BE2C (cell line): ENCODE measurements at regions not wholly inside any gene's neighbourhood (a gene's known extent, or its start where the extent isn't known, plus 50 kb on each side); places are given as distances from the start of the nearest gene placed in this dataset.

Experiments used
- DNase-seq: peaks from one replicate; pipeline ENCODE4 v3.0.0-alpha.2; 2020
- H3K27me3 ChIP-seq: fragments of 250-450 bp; sonication (Bioruptor Pico); 2 replicates; pipeline ENCODE4 v1.5.1; 2020; ENCODE audit warnings: mild to moderate bottlenecking
- H3K36me3 ChIP-seq: fragments of 250-450 bp; sonication (Bioruptor Pico); 2 replicates; pipeline ENCODE4 v1.5.1; 2020; ENCODE audit warnings: mild to moderate bottlenecking
- H3K4me1 ChIP-seq: fragments of 250-450 bp; sonication (Bioruptor Pico); 2 replicates; pipeline ENCODE4 v1.5.1; 2020
- H3K4me3 ChIP-seq: 2 replicates; pipeline ENCODE4 v1.5.1; 2011; ENCODE audit warnings: low read depth, low read length
- H3K9me3 ChIP-seq: fragments of 250-450 bp; sonication (Bioruptor Pico); 2 replicates; pipeline ENCODE4 v1.5.1; 2020
- TF ChIP-seq, protein P1 (sequence below): IDR thresholded peaks from 2 replicates; pipeline ENCODE4 v1.5.1; 2012; ENCODE audit warnings: mild to moderate bottlenecking, low read depth, low read length

DNA sequence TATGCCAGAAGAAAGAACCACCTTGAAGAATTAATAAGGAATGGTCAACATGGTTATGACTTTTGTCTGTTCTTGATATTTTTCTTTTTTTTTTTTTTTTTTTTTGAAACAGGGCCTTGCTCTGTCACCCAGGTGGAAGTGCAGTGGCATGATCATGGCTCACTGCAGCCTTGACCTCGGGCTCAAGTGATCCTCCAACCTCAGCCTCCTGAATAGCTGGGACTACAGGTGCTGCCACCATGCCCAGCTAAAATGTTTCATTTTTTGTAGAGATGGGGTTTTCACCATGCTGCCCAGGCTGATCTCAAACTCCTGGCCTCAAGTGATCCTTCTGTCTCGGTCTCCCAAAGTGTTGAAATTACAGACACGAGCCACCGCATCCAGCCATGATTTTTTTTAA, 53.4 kb upstream of the ACSL3 start:
- Histone ChIP-seq H3K4me3 (no peak overlapping the region), H3K36me3 (no peaks in the 10 kb centered on the region), H3K9me3 (no peaks in the 10 kb centered on the region), H3K27me3 (no peaks in the 10 kb centered on the region), H3K4me1 (no peaks in the 10 kb centered on the region)
- TF ChIP-seq, protein P1, sequence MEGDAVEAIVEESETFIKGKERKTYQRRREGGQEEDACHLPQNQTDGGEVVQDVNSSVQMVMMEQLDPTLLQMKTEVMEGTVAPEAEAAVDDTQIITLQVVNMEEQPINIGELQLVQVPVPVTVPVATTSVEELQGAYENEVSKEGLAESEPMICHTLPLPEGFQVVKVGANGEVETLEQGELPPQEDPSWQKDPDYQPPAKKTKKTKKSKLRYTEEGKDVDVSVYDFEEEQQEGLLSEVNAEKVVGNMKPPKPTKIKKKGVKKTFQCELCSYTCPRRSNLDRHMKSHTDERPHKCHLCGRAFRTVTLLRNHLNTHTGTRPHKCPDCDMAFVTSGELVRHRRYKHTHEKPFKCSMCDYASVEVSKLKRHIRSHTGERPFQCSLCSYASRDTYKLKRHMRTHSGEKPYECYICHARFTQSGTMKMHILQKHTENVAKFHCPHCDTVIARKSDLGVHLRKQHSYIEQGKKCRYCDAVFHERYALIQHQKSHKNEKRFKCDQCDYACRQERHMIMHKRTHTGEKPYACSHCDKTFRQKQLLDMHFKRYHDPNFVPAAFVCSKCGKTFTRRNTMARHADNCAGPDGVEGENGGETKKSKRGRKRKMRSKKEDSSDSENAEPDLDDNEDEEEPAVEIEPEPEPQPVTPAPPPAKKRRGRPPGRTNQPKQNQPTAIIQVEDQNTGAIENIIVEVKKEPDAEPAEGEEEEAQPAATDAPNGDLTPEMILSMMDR: no peak
- no peak for DNase-seq

DNA sequence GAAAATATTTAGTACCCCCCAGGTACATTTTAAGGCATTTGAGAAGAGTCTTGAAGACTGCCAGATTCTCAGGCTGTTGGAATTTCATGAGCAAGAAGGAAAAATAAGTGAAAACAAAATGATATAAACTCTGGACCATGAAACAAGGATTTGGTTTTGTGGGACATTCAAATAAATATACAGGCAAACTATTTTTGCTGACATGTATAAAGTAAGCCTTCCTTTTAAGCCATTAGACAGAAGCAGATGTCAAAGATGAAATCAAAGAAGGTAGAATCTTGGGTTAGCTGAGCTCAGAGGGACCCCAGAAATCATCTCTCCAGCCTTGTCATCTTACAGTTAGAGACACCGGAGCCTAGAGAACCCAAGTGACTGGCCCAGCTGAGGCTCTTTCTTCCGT, 51.3 kb upstream of the ACSL3 start:
- no peaks in the 10 kb centered on the region for H3K27me3 ChIP-seq
- H3K4me1 ChIP-seq: no peaks in the 10 kb centered on the region
- TF ChIP-seq, protein P1: no peak
- DNase-seq: no peak
- no peak overlapping the region for H3K4me3 ChIP-seq
- H3K36me3 ChIP-seq: no peaks in the 10 kb centered on the region
- no peaks in the 10 kb centered on the region for H3K9me3 ChIP-seq

DNA sequence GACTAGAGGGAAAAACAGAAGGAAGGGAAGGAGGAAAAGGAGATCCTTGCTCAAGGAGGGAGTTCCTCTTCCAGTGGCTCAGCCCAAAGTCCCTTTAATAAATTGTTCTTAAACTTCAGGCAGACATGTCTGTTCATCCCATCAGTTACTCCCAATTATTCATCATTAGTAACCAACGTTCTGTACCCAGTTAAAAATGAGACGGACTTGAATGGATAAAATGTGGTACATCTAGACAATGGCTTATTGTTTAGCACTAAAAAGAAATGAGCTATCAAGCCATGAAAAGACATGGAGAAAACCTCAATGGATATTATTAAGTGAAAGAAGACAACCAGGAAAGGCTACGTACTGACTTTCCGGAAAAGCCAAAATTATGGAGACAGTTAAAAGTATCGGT, 50.8 kb upstream of the ACSL3 start:
- TF ChIP-seq, protein P1: no peak
- Histone ChIP-seq H3K4me1 (no peaks in the 10 kb centered on the region), H3K4me3 (no peak overlapping the region), H3K27me3 (no peaks in the 10 kb centered on the region), H3K9me3 (no peaks in the 10 kb centered on the region), H3K36me3 (no peaks in the 10 kb centered on the region)
- DNase-seq: no peak
